ENCODE measurements at regions not wholly inside any gene's neighbourhood (a gene's known extent, or its start where the extent isn't known, plus 50 kb on each side); places are given as distances from the start of the nearest gene placed in this dataset.

DNA sequence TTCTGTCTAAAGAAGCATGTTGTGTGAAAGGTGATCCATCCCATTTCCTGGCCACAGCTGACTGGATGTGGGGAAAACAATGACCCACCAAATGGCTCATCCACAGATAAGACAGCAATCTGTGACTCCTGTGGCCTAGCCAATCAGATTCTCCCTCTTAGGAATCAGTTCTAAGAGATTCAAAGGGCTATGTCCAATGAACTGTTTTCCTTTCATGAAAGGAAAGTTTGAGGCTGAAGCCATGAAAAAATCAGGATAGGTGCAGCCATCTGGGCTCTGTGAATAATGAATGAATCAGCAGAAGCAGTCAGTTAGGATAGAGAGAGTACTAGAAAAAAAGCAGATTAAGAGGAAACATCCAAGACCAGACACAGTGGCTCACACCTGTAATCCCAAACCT is 164.7 kb downstream of the NRIP1 start:
- H2BK15ac ChIP-seq (ENCODE audit: low read depth, low read length), result no peak overlapping the region
- Mint-ChIP-seq H3K27ac (no peak overlapping the region), H3K4me3 (no peak overlapping the region), H3K9me3 (no peaks in the 10 kb centered on the region), H3K36me3 (ENCODE audit: insufficient read depth in 1 of 3, low read depth in 3 of 3) (no peaks in the 10 kb centered on the region), H3K27me3 (ENCODE audit: low read depth) (no peaks in the 10 kb centered on the region), H3K4me1 (no peaks in the 10 kb centered on the region)
- no peak overlapping the region for H3K14ac ChIP-seq (ENCODE audit: insufficient read depth, low read length)
- no peak overlapping the region for H3T11ph ChIP-seq (ENCODE audit: low read length)
- H2BK120ac ChIP-seq (ENCODE audit: low read depth, low read length, poor library complexity, severe bottlenecking), result no peak overlapping the region
- no peak overlapping the region for H3K9ac ChIP-seq (ENCODE audit: extremely low read depth, insufficient read length, low read length)
- no peak overlapping the region for H3K4ac ChIP-seq (ENCODE audit: low read depth, low read length)
- H4K8ac ChIP-seq (replicated peaks; ENCODE audit: insufficient read length, low read depth, low read length), result no peak overlapping the region
- no peaks in the 10 kb centered on the region for H4K20me1 ChIP-seq (ENCODE audit: control insufficient read depth, insufficient read depth, insufficient read length)
- no peaks in the 10 kb centered on the region for H3K4me1 ChIP-seq (ENCODE audit: insufficient read depth, low read length)
- no peak overlapping the region for H3K56ac ChIP-seq (ENCODE audit: insufficient read length, low read depth, low read length)
- H3K23me2 ChIP-seq (ENCODE audit: insufficient read length, low read depth, low read length, poor library complexity, severe bottlenecking), result no peaks in the 10 kb centered on the region
- no peak overlapping the region for H3K23ac ChIP-seq (ENCODE audit: insufficient read length, low read depth, low read length)
- no peaks in the 10 kb centered on the region for H3K79me1 ChIP-seq (ENCODE audit: insufficient read depth, low read depth, low read length, poor library complexity, severe bottlenecking)
- H3K79me2 ChIP-seq (ENCODE audit: insufficient read depth, low read length), result no peaks in the 10 kb centered on the region
- H3K27me3 ChIP-seq (ENCODE audit: insufficient read depth, low read length), result no peaks in the 10 kb centered on the region
- H2AK5ac ChIP-seq (ENCODE audit: insufficient read length, low read length), result no peak overlapping the region
- H3K9me3 ChIP-seq (ENCODE audit: control insufficient read depth, low read depth, low read length), result no peaks in the 10 kb centered on the region
- no peak overlapping the region for H4K91ac ChIP-seq (ENCODE audit: insufficient read length, low read depth, low read length)
- H4K5ac ChIP-seq (ENCODE audit: insufficient read length, low read depth, low read length), result no peak overlapping the region
- DNase-seq, result no peak
- no peak overlapping the region for H2AFZ ChIP-seq (ENCODE audit: low read length)
- H3K27ac ChIP-seq (ENCODE audit: insufficient read length, low read depth, low read length), result no peak overlapping the region
- H2BK12ac ChIP-seq (ENCODE audit: insufficient read length, low read depth, low read length), result no peak overlapping the region
- no peak overlapping the region for H3K4me2 ChIP-seq (ENCODE audit: insufficient read depth, insufficient read length, low read length)
- no peak overlapping the region for H2BK5ac ChIP-seq (ENCODE audit: insufficient read length, low read length)
- H2BK20ac ChIP-seq (ENCODE audit: low read depth, low read length, poor library complexity, severe bottlenecking), result no peak overlapping the region
- no peak overlapping the region for H3K18ac ChIP-seq (ENCODE audit: insufficient read length, low read depth, low read length)
- TF ChIP-seq, protein P1, sequence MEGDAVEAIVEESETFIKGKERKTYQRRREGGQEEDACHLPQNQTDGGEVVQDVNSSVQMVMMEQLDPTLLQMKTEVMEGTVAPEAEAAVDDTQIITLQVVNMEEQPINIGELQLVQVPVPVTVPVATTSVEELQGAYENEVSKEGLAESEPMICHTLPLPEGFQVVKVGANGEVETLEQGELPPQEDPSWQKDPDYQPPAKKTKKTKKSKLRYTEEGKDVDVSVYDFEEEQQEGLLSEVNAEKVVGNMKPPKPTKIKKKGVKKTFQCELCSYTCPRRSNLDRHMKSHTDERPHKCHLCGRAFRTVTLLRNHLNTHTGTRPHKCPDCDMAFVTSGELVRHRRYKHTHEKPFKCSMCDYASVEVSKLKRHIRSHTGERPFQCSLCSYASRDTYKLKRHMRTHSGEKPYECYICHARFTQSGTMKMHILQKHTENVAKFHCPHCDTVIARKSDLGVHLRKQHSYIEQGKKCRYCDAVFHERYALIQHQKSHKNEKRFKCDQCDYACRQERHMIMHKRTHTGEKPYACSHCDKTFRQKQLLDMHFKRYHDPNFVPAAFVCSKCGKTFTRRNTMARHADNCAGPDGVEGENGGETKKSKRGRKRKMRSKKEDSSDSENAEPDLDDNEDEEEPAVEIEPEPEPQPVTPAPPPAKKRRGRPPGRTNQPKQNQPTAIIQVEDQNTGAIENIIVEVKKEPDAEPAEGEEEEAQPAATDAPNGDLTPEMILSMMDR (conservative IDR thresholded peaks at IDR 0.05), result no peak

Measured in H9 (cell line).